NCI-H774 (cell line): ENCODE measurements at regions not wholly inside any gene's neighbourhood (a gene's known extent, or its start where the extent isn't known, plus 50 kb on each side); places are given as distances from the start of the nearest gene placed in this dataset.
"Not testable (repeated sequence)": the region's sequence is repeated elsewhere in the genome, so short reads cannot be mapped to it uniquely, and the experiment has no call there.

Source experiments
- DNase-seq: peaks from one replicate; lab custom pipeline; 2025; lab: John Stamatoyannopoulos, UW

- DNase-seq: no peak
Measured at GRCh38 chr15:23750179-23750578, 63.1 kb upstream of the NDN start.

- no peak for DNase-seq
Measured at GRCh38 chr15:23750776-23751175, 63.7 kb upstream of the NDN start.

DNA sequence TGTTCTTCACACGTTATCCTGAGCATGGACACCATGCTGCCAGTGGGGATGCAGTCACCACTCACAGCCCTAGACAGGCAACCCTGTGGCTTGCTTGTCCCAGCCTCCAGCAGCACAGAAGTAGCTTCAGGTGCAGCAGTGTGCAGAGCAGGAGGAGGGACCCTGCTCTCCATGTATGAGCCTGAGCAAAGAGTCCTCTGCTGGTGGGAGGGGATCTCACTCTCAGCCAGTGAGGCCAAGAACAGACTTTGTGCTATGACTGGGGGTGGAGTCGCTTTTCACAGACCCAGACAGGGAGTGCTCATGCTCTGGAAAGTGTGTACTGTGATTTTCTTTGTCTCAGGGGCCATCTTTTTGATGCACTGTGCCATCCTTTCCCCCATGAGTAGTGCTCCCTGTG lies 66.1 kb upstream of the NDN start:
- no peak for DNase-seq

DNA sequence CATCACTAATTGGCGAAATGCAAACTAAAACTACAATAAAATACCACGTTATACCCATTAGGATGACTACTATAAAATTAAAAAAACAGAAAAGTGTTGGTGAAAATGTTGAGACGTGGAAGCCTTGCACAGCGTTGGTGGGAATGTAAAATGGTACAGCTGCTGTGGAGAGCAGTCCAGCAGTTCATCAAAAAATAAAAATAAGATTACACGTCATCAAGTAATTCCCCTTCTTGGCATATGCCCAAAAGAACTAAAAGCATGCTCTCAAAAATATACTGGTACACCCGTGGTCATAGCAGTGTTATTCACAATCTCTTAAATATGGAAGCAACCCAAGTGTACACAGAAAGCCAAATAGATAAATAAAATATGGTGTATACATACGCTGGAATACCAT lies 71.8 kb upstream of the NDN start:
- no peak for DNase-seq

- DNase-seq: no peak
Measured at GRCh38 chr15:23760024-23760423, 72.9 kb upstream of the NDN start.

- no peak for DNase-seq
Measured at GRCh38 chr15:23761386-23761785, 74.3 kb upstream of the NDN start.

DNA sequence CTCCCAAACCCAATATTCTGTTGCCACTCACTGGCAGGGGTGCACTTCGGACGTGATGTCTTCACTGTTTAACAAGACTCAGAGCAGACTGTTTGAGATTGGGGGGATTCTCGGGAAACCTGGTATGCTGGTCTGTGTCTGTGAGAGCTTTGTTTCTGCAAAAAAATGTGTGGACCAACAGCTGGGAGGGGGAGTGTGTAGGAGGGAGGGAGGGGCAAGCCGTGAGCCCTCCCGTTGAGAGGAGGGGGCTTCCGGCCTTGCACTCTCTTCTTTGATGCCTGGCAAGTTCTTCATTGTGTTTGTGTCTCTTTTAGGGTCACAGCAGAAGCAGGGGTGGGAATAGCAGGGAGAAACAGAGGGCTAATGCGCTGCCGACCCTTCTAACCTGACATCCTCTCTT lies 74.9 kb upstream of the NDN start:
- no peak for DNase-seq

DNA sequence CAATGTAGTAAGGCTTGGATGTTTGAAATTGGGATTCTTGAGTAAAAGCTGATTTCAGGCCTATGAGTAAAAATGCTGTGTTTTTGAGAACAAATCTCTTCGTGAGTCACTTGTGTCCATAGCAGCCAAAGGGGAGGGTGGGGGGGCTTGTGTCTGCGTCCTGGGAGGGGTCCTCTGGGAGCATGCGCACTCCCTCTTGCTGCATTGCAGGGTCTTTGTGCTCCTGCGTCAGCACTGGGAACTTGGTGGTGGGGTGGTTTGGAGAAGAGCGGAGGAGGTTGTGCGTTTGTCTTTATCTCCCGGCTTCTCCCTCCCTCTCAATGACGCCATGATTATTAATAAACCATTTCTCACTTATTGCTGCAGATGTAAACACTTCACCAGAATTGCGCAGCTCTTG lies 75.9 kb upstream of the NDN start:
- no peak for DNase-seq

- DNase-seq: no peak
Measured at GRCh38 chr15:23764306-23764705, 77.2 kb upstream of the NDN start.

- no peak for DNase-seq
Measured at GRCh38 chr15:23764716-23765115, 77.6 kb upstream of the NDN start.

DNA sequence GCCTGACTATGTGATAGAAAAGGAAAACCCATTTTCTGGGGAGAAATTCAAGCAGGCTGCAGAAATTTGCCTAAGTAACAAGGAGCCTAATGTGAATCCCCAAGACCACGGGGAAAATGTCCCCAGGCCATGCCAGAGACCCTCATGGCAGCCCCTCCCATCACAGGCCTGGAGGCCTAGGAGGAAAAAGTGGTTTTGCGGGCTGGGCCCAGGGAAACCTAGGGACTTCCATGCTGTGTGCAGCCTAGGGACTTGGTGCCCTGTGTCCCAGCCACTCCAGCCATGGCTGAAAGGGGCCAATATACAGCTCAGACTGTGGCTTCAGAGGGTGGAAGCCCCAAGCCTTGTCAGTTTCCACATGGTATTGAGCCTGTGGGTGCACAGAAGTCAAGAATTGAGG lies 79.7 kb upstream of the NDN start:
- DNase-seq: not testable (repeated sequence)

DNA sequence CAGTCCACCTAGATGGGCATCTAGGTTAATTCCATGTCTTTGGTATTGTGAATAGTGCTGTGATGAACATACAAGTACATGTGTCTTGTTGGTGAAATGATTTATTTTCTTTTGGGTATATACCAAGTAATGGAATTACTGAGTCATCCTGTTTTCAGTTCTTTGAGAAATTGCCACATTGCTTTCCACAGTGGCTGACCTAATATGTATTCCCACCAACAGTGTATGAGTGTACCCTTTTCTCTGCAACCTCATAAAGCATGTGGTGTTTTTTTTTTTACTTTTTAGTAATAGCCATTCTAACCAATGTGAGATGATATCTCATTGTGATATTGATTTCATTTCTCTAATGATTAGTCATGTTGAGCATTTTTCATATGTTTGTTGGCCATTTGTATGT lies 86.0 kb upstream of the NDN start:
- DNase-seq: no peak

- DNase-seq: no peak
Measured at GRCh38 chr15:23787346-23788105, 100.4 kb upstream of the NDN start.

DNA sequence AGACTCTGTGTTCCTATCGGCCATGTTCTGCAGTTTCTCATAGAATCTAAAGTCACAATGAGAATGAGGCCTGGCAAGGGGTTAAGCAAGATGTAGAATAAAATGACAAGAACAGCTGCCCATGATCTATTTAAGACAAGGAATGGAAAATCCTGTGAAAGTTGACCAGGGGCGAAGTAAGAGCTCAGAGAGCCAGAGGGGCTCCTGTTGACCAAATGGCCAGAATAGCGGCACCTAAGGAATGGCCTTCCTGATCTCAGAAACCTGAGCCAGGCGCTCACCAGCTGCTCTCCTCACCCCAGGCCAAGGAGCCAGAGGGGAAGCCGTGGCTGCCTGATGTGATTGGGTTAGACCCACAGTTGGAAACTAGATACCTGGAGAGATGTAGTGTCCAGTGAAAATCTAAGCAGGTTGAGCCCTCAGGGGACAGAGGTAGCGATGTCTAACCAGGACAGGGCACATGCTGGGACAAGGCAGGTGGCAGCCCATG lies 106.1 kb upstream of the NDN start:
- no peak for DNase-seq

GRCh38 chr15:23797747-23798446 lies 110.8 kb upstream of the NDN start:
- no peak for DNase-seq

DNA sequence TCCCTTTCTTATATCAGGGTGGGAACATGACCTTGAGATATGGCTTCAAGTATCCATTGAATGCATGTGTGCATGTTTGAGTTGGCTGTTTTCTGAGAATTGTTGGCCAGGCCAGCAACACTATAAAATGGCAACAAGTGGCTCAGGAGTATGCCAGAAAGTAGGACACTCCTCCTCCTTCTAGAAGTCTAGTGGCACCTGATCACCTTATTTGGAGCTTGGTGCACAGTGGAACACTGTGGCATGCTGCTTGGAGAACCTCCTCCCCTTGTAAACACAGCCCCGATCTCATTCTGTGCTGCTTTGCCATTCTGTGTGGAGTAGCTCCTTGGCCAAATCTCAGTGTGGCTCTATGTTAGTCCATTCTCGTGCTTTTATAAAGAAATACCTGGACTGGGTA lies 114.8 kb upstream of the NDN start:
- DNase-seq: no peak

DNA sequence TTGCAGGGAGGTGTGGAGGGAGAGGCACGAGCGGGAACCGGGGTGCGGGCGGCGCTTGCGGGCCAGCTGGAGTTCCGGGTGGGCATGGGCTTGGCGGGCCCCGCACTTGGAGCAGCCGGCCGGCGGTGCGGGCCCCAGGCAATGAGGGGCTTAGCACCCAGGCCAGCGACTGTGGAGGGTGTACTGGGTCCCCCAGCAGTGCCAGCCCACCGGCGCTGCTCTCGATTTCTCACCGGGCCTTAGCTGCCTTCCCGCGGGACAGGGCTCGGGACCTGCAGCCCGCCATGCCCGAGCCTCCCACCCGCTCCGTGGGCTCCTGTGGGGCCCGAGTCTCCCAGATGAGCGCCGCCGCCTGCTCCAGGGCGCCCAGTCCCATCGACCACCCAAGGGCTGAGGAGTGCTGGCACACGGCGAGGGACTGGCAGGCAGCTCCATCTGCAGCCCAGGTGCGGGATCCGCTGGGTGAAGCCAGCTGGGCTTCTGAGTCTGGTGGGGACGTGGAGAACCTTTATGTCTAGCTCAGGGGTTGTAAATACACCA lies 115.9 kb upstream of the NDN start:
- DNase-seq: not testable (repeated sequence)

- no peak for DNase-seq
Measured at GRCh38 chr15:23806980-23807379, 119.9 kb upstream of the NDN start.

- DNase-seq: no peak
Measured at GRCh38 chr15:23823508-23823907, 136.4 kb upstream of the NDN start.

- no peak for DNase-seq
Measured at GRCh38 chr15:23828786-23829185, 141.7 kb upstream of the NDN start.

GRCh38 chr15:23835953-23836352 lies 148.8 kb upstream of the NDN start:
- no peak for DNase-seq

GRCh38 chr15:23839893-23840474 lies 152.9 kb upstream of the NDN start:
- no peak for DNase-seq

DNA sequence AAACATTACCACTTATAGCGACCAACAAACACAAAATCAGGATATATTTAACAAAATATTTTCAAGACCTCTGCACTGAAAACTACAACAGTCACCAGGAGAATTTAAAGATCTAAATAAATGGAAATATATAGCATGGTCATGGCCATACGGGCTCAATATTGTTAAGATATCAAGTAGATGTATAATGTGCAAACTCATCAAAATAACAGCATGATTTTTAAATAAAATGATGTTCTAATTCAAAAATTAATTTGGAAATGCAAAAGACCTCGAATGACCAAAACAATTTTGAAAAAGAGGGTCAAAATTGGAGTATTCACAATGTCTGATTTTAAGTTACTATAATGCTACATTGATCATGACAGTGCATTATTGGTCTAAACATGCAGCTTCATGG lies 159.1 kb upstream of the NDN start:
- DNase-seq: no peak
